ENCODE measurements at regions not wholly inside any gene's neighbourhood (a gene's known extent, or its start where the extent isn't known, plus 50 kb on each side); places are given as distances from the start of the nearest gene placed in this dataset.

GRCh38 chr10:61609701-61610100, 53.0 kb upstream of the CABCOCO1 start:
- TF ChIP-seq POLR2A (IDR thresholded peaks at IDR 0.05; ENCODE audit: low read depth, low read length) = no peak
- no peak for TF ChIP-seq SMC3 (IDR thresholded peaks at IDR 0.05; ENCODE audit: low read depth, low read length)
- no peak for TF ChIP-seq CTCF (conservative IDR thresholded peaks at IDR 0.05; ENCODE audit: low read depth, low read length)
- TF ChIP-seq RFX5 (IDR thresholded peaks at IDR 0.05; ENCODE audit: low read depth, low read length) = no peak
- TF ChIP-seq CHD1 (IDR thresholded peaks at IDR 0.05; ENCODE audit: low read depth, low read length) = no peak
- TF ChIP-seq RCOR1 (IDR thresholded peaks at IDR 0.05; ENCODE audit: insufficient replicate concordance, low read length) = no peak
- no peak for TF ChIP-seq USF2 (IDR thresholded peaks at IDR 0.05; ENCODE audit: low read depth, low read length)
- TF ChIP-seq CEBPB (IDR thresholded peaks at IDR 0.05; ENCODE audit: low read depth, low read length) = no peak
- no peak for TF ChIP-seq RAD21 (IDR thresholded peaks at IDR 0.05; ENCODE audit: low read length)
- no peak for TF ChIP-seq BHLHE40 (IDR thresholded peaks at IDR 0.05; ENCODE audit: low read depth, low read length)
